ENCODE measurements at regions not wholly inside any gene's neighbourhood (a gene's known extent, or its start where the extent isn't known, plus 50 kb on each side); places are given as distances from the start of the nearest gene placed in this dataset.
"Not testable (repeated sequence)": the region's sequence is repeated elsewhere in the genome, so short reads cannot be mapped to it uniquely, and the experiment has no call there.

DNA sequence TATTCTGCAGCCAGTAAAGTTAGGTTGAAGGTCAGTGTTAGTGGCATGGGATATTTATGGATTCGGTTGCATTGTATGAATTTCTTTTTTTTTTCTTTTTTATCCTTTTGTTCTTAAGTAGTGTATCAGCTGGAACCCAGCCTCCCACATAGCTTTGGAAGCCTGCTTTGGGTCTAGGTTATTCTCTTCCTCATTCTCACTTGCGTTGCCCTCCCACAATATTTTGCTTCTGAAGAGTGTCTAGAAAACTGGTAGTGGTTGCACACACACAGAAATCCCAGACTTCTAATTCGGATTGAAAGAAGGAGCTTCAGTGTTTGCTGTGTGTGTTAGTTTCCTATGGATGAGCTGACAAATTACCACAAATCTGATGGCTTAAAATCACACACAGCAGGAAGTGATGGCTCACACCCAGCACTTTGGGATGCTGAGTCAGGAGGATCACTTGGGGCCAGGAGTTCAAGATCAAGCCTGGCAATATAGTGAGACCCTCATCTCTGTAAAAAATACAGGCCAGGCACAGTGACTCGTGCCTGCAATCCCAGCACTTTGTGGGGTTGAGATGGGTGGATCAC, 104.8 kb downstream of the ARL4C start:
- H3K4me3 ChIP-seq (ENCODE audit: low read depth, low read length) = no peak overlapping the region
- TF ChIP-seq, protein P1, sequence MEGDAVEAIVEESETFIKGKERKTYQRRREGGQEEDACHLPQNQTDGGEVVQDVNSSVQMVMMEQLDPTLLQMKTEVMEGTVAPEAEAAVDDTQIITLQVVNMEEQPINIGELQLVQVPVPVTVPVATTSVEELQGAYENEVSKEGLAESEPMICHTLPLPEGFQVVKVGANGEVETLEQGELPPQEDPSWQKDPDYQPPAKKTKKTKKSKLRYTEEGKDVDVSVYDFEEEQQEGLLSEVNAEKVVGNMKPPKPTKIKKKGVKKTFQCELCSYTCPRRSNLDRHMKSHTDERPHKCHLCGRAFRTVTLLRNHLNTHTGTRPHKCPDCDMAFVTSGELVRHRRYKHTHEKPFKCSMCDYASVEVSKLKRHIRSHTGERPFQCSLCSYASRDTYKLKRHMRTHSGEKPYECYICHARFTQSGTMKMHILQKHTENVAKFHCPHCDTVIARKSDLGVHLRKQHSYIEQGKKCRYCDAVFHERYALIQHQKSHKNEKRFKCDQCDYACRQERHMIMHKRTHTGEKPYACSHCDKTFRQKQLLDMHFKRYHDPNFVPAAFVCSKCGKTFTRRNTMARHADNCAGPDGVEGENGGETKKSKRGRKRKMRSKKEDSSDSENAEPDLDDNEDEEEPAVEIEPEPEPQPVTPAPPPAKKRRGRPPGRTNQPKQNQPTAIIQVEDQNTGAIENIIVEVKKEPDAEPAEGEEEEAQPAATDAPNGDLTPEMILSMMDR (IDR thresholded peaks at IDR 0.05; ENCODE audit: low read depth, low read length, missing control alignments) = no peak
- no peak for DNase-seq (ENCODE audit: low read depth)

DNA sequence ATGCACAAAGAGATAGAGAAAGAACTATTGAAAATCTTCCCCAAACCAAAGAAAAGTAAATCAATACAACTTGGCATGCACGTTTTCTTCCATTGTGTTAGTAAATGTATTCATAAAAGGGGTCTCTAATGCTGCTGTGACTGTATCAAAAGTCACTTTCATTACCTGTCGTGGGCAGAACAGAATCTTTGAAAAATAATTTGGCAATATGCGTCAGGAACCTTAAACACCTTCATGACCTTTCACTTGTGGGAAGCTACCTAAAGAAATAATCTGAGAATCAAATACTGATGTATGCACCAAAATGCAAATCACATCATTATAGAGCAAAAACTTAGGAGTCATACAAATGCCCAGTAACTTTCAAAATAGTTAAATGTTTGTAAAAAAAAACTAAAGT, 105.3 kb downstream of the ARL4C start:
- TF ChIP-seq, protein P1 (IDR thresholded peaks at IDR 0.05; ENCODE audit: low read depth, low read length, missing control alignments) = no peak
- no peak overlapping the region for H3K4me3 ChIP-seq (ENCODE audit: low read depth, low read length)
- no peak for DNase-seq (ENCODE audit: low read depth)

DNA sequence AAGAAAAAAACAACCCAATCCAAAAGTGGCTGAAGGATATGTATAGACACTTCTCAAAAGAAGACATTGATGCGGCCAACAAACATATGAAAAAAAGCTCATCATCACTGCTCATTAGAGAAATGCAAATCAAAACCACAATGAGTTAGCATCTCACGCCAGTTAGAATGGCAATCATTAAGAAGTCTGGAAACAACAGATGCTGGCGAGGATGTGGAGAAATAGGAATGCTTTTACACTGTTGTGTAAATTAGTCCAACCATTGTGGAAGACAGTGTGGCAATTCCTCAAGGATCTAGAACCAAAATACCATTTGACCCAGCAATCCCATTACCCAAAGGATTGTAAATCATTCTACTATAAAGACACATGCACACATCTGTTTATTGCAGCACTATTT, 107.2 kb downstream of the ARL4C start:
- H3K4me3 ChIP-seq (ENCODE audit: low read depth, low read length); DNase-seq (ENCODE audit: low read depth): not testable (repeated sequence)

DNA sequence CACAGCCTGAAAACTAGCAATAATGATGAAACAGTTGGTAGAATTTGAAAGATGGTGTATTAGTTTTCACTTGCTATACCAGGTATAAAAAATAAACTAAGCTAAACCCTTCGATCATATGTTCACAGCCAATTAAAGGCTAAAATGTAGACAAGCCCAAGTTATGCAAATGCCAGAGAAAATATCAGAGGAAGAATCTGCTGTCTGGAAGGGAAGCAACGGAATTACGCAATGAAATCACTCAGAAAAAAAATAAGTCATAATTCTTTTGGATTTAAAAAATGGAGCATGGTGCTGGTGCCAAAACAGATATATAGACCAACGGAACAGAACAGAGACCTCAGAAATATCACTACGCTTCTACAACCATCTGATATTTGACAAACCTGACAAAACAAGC, 108.3 kb downstream of the ARL4C start:
- H3K4me3 ChIP-seq (ENCODE audit: low read depth, low read length) = no peak overlapping the region
- DNase-seq (ENCODE audit: low read depth) = no peak
- TF ChIP-seq, protein P1 (IDR thresholded peaks at IDR 0.05; ENCODE audit: low read depth, low read length, missing control alignments) = no peak

DNA sequence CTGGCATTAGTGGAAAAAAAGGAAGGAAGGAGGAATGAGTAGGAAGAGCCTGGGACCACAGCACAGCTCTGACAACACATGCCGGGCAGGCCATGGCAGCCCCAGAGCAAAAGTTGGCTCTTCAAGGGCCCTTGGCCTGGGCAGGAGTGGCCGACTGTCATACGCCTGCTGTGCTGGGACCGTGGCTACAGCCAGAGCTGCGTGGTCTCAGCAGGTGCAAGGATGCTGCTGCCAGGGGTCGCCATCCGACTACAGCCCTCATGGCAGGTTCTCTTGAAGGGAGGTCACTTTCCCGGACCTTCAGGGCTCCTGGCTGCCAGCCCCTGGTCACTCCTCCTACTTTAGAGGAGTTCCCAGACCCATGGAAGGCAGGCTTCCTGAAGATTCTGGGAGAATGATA, 109.9 kb downstream of the ARL4C start:
- DNase-seq (ENCODE audit: low read depth) = no peak
- TF ChIP-seq, protein P1 (IDR thresholded peaks at IDR 0.05; ENCODE audit: low read depth, low read length, missing control alignments) = no peak
- H3K4me3 ChIP-seq (ENCODE audit: low read depth, low read length) = no peak overlapping the region

DNA sequence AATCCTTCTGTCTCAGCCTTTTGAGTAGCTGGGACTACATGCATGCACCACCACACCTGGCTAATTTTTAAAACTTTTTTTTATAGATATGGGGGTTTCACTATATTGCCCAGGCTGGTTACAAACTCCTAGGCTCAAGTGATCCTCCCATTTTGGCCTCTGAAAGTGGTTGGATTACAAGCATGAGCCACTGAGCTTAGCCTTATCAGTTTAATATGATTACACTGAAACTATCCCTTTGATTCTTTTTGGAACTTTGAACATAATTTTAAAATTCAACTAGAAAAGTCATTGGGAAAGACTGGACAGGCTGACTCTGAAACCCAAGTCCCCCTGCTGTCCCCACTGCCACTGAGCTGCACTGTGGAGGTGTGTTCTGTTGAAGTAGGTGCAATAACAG, 114.8 kb downstream of the ARL4C start:
- TF ChIP-seq, protein P1 (IDR thresholded peaks at IDR 0.05; ENCODE audit: low read depth, low read length, missing control alignments) = no peak
- no peak overlapping the region for H3K4me3 ChIP-seq (ENCODE audit: low read depth, low read length)
- DNase-seq (ENCODE audit: low read depth) = no peak

DNA sequence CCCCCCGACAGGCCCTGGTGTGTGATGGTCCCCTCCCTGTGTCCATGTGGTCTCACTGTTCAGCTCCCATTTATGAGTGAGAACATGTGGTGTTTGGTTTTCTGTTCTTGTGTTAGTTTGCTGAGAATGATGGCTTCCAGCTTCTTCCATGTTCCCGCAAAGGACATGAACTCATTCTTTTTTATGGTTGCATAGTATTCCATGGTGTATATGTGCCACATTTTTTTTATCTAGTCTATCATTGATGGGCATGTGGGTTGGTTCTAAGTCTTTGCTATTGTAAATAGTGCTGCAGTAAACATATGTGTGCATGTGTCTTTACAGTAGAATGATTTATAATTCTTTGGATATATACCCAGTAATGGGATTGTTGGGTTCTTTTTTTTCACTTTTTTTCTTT, 117.9 kb downstream of the ARL4C start:
- not testable (repeated sequence) for DNase-seq (ENCODE audit: low read depth)

DNA sequence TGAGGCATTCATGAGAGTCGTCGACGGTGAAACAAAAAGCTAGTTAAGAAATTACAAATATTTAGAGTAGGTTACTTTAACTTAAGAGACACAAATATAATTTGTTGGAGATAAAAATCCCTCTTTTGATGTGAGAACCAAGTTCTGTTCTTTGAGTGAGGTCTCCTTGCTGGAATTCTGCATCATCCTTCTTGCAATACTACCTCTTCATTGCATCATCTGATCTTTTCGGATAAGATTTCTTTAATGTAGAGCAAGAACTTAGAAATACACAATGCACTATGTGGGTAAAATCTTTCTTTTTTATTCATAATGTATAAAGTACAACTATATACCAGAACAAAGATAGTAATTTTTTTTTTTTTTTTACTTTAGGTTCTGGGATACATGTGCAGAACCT, 118.4 kb downstream of the ARL4C start:
- DNase-seq (ENCODE audit: low read depth) = no peak
- no peak overlapping the region for H3K4me3 ChIP-seq (ENCODE audit: low read depth, low read length)
- TF ChIP-seq, protein P1 (IDR thresholded peaks at IDR 0.05; ENCODE audit: low read depth, low read length, missing control alignments) = no peak

More for the DNA sequence above, 117.9 kb downstream of the ARL4C start:
- H3K4me3 ChIP-seq (ENCODE audit: low read depth, low read length) = not testable (repeated sequence)

Measured in GM12864 (cell line).